ENCODE measurements at regions not wholly inside any gene's neighbourhood (a gene's known extent, or its start where the extent isn't known, plus 50 kb on each side); places are given as distances from the start of the nearest gene placed in this dataset.

DNA sequence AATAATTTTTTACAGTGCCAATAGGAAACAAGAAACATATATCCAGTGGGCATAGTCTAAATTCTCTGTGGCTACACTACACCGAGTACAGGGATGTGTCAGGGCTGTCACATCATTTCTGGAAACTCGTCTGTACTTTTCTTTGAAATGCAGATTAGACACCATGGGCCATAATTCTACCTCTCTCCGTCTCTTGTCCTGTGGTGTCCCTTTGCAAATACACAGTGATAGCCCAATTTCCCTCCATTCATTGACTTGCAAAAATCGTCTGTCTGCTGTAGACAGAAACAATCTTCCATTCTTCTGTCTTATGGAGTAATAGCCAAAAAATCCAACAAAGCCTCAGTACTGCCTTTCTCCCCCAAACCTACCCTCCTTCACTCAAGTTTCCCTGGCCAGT lies 487.1 kb upstream of the ANO3 start:
- no peak overlapping the region for H3K4me3 ChIP-seq (ENCODE audit: low read depth, low read length)
- DNase-seq (ENCODE audit: low read depth), result no peak
- in situ Hi-C loops (cut with HindIII; ENCODE audit: low sequenced_read_pairs), result no loop called here
- TF ChIP-seq CTCF (IDR thresholded peaks at IDR 0.05; ENCODE audit: low read depth, low read length, missing control alignments), result no peak

DNA sequence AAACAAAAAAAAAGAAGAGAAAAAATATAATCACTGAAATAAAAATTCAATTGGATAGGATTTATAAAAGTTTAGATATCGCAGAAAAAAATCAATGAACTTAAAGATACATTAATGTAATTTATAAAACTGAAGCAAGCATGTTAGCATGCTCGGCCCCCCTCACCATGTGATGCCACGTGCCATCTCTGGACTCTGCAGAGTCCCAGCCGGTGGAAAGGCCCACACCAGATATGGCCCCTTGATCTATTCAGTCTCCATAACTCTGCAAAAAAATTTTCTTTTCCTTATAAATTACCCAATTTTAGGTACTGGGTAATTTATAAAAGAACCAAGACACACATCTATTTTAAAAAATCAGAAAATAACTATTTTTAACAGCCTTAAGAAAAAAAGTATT lies 476.0 kb upstream of the ANO3 start:
- in situ Hi-C loops (cut with HindIII; ENCODE audit: low sequenced_read_pairs), result no loop called here
- H3K4me3 ChIP-seq (ENCODE audit: low read depth, low read length), result no peak overlapping the region
- TF ChIP-seq CTCF (IDR thresholded peaks at IDR 0.05; ENCODE audit: low read depth, low read length, missing control alignments), result no peak
- no peak for DNase-seq (ENCODE audit: low read depth)

GRCh38 chr11:25859776-25860175 lies 472.2 kb upstream of the ANO3 start:
- TF ChIP-seq CTCF (IDR thresholded peaks at IDR 0.05; ENCODE audit: low read depth, low read length, missing control alignments), result no peak
- DNase-seq (ENCODE audit: low read depth), result no peak
- in situ Hi-C loops (cut with HindIII; ENCODE audit: low sequenced_read_pairs), result no loop called here
- no peak overlapping the region for H3K4me3 ChIP-seq (ENCODE audit: low read depth, low read length)

GRCh38 chr11:25860677-25861450 lies 471.1 kb upstream of the ANO3 start:
- in situ Hi-C loops (cut with HindIII; ENCODE audit: low sequenced_read_pairs), result no loop called here
- TF ChIP-seq CTCF (IDR thresholded peaks at IDR 0.05; ENCODE audit: low read depth, low read length, missing control alignments), result no peak
- DNase-seq (ENCODE audit: low read depth), result peak; percentile 55
- H3K4me3 ChIP-seq (ENCODE audit: low read depth, low read length), result no peak overlapping the region

- no peak overlapping the region for H3K4me3 ChIP-seq (ENCODE audit: low read depth, low read length)
- no peak for TF ChIP-seq CTCF (IDR thresholded peaks at IDR 0.05; ENCODE audit: low read depth, low read length, missing control alignments)
- in situ Hi-C loops (cut with HindIII; ENCODE audit: low sequenced_read_pairs), result no loop called here
- no peak for DNase-seq (ENCODE audit: low read depth)
Measured at GRCh38 chr11:25862159-25862558, 469.8 kb upstream of the ANO3 start.

GRCh38 chr11:25863986-25864385 lies 467.9 kb upstream of the ANO3 start:
- no peak for DNase-seq (ENCODE audit: low read depth)
- TF ChIP-seq CTCF (IDR thresholded peaks at IDR 0.05; ENCODE audit: low read depth, low read length, missing control alignments), result no peak
- H3K4me3 ChIP-seq (ENCODE audit: low read depth, low read length), result no peak overlapping the region
- in situ Hi-C loops (cut with HindIII; ENCODE audit: low sequenced_read_pairs), result no loop called here
